ENCODE measurements at regions not wholly inside any gene's neighbourhood (a gene's known extent, or its start where the extent isn't known, plus 50 kb on each side); places are given as distances from the start of the nearest gene placed in this dataset.

- H3K79me2 ChIP-seq (ENCODE audit: insufficient read depth, low read length) = peaks cover 2% of the 10 kb centered on the region; the same call in 1 of the 2 replicates
- DNase-seq = no peak
- H4K5ac ChIP-seq (ENCODE audit: insufficient read length, low read depth, low read length) = no peak overlapping the region
- no peak overlapping the region for H3K14ac ChIP-seq (ENCODE audit: insufficient read depth, low read length)
- H3K18ac ChIP-seq (ENCODE audit: insufficient read length, low read depth, low read length) = no peak overlapping the region
- H2AK5ac ChIP-seq (ENCODE audit: insufficient read length, low read length) = no peak overlapping the region
- H3K56ac ChIP-seq (ENCODE audit: insufficient read length, low read depth, low read length) = no peak overlapping the region
- no peaks in the 10 kb centered on the region for H3K4me1 ChIP-seq (ENCODE audit: insufficient read depth, low read length)
- H3K27ac ChIP-seq (ENCODE audit: insufficient read length, low read depth, low read length) = no peak overlapping the region
- H3T11ph ChIP-seq (ENCODE audit: low read length) = no peak overlapping the region
- H2AFZ ChIP-seq (ENCODE audit: low read length) = no peak overlapping the region
- H3K4ac ChIP-seq (ENCODE audit: low read depth, low read length) = no peak overlapping the region
- no peaks in the 10 kb centered on the region for H3K36me3 Mint-ChIP-seq (ENCODE audit: insufficient read depth in 1 of 3, low read depth in 3 of 3)
- no peak overlapping the region for H3K9ac ChIP-seq (ENCODE audit: extremely low read depth, insufficient read length, low read length)
- no peak overlapping the region for H3K23ac ChIP-seq (ENCODE audit: insufficient read length, low read depth, low read length)
- H3K23me2 ChIP-seq (ENCODE audit: insufficient read length, low read depth, low read length, poor library complexity, severe bottlenecking) = no peaks in the 10 kb centered on the region
- H3K27me3 Mint-ChIP-seq (ENCODE audit: low read depth) = no peaks in the 10 kb centered on the region
- no peak overlapping the region for H3K4me2 ChIP-seq (ENCODE audit: insufficient read depth, insufficient read length, low read length)
- H2BK120ac ChIP-seq (ENCODE audit: low read depth, low read length, poor library complexity, severe bottlenecking) = no peak overlapping the region
- no peaks in the 10 kb centered on the region for H4K20me1 ChIP-seq (ENCODE audit: control insufficient read depth, insufficient read depth, insufficient read length)
- no peak overlapping the region for H3K27ac Mint-ChIP-seq
- H3K4me3 Mint-ChIP-seq = no peak overlapping the region
- no peak overlapping the region for H2BK20ac ChIP-seq (ENCODE audit: low read depth, low read length, poor library complexity, severe bottlenecking)
- WGBS (ENCODE audit: extremely low coverage, insufficient read length, low lambda C conversion rate) = no CpG with 5 or more reads among the region's 5 CpGs
- no peak for TF ChIP-seq CTCF (conservative IDR thresholded peaks at IDR 0.05)
- no peak overlapping the region for H2BK15ac ChIP-seq (ENCODE audit: low read depth, low read length)
- no peak overlapping the region for H4K8ac ChIP-seq (replicated peaks; ENCODE audit: insufficient read length, low read depth, low read length)
- no peak overlapping the region for H4K91ac ChIP-seq (ENCODE audit: insufficient read length, low read depth, low read length)
- H3K27me3 ChIP-seq (ENCODE audit: insufficient read depth, low read length) = no peaks in the 10 kb centered on the region
- no peaks in the 10 kb centered on the region for H3K9me3 ChIP-seq (ENCODE audit: control insufficient read depth, low read depth, low read length)
- no peaks in the 10 kb centered on the region for H3K4me1 Mint-ChIP-seq
- H2BK5ac ChIP-seq (ENCODE audit: insufficient read length, low read length) = no peak overlapping the region
- no peaks in the 10 kb centered on the region; a peak in 1 of 5 replicates for H3K9me3 Mint-ChIP-seq
- no peaks in the 10 kb centered on the region for H3K79me1 ChIP-seq (ENCODE audit: insufficient read depth, low read depth, low read length, poor library complexity, severe bottlenecking)
- no peak overlapping the region for H2BK12ac ChIP-seq (ENCODE audit: insufficient read length, low read depth, low read length)
Observed at GRCh38 chr7:41459183-41459582, 243.7 kb downstream of the INHBA start.

All from H9 (cell line).